Esophagus squamous epithelium (tissue), 4 donors: ENCODE measurements at regions not wholly inside any gene's neighbourhood (a gene's known extent, or its start where the extent isn't known, plus 50 kb on each side); places are given as distances from the start of the nearest gene placed in this dataset.

Experiments used
- POLR2A ChIP-seq, 4 donors: fragments of 450-650 bp; IDR thresholded peaks; one replicate each; pipeline ENCODE4 v1.6.1; 2017; ENCODE audit warnings: antibody characterized with exemption in 4 of 4, mild to moderate bottlenecking in 4 of 4, moderate library complexity in 3 of 4
- TF ChIP-seq, protein P1 (sequence below), 6 experiments: fragments of 450-650 bp in 4 of 6; fragments of 200-600 bp in 2 of 6; sonication (generic) in 2 of 6; IDR thresholded peaks; one replicate each; pipeline ENCODE4 v1.5.1; 2016 to 2019; ENCODE audit warnings: antibody characterized with exemption in 6 of 6, mild to moderate bottlenecking in 4 of 6, moderate library complexity in 4 of 6

DNA sequence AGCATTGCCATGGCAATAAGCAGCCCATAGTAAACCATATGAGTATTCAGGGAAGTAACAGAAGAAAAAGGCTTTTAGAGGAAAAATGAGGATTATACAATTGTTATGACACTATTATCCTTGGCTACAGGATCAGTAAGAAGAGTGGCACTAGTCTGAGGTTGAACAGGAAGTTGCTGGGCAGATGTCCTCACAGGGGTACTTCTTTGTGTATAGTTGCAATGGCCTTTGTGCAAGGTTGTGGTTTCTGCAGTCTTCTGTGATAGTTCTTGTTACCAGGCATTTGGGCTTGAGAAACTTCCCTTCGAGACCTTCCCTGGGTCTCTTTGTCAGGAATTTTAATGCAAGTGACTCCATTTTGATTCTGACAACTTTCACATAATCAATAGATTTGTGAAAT is 100.6 kb upstream of the ATP11B start:
- TF ChIP-seq, protein P1, sequence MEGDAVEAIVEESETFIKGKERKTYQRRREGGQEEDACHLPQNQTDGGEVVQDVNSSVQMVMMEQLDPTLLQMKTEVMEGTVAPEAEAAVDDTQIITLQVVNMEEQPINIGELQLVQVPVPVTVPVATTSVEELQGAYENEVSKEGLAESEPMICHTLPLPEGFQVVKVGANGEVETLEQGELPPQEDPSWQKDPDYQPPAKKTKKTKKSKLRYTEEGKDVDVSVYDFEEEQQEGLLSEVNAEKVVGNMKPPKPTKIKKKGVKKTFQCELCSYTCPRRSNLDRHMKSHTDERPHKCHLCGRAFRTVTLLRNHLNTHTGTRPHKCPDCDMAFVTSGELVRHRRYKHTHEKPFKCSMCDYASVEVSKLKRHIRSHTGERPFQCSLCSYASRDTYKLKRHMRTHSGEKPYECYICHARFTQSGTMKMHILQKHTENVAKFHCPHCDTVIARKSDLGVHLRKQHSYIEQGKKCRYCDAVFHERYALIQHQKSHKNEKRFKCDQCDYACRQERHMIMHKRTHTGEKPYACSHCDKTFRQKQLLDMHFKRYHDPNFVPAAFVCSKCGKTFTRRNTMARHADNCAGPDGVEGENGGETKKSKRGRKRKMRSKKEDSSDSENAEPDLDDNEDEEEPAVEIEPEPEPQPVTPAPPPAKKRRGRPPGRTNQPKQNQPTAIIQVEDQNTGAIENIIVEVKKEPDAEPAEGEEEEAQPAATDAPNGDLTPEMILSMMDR (IDR thresholded peaks at IDR 0.05) = no peak
- no peak for TF ChIP-seq POLR2A (IDR thresholded peaks at IDR 0.05)
